HG03108 (cell line): ENCODE measurements at regions not wholly inside any gene's neighbourhood (a gene's known extent, or its start where the extent isn't known, plus 50 kb on each side); places are given as distances from the start of the nearest gene placed in this dataset.
"Not testable (repeated sequence)": the region's sequence is repeated elsewhere in the genome, so short reads cannot be mapped to it uniquely, and the experiment has no call there.

Source experiments
- ATAC-seq: cut with Tn5 transposase; IDR thresholded peaks from one replicate; pipeline ENCODE4 v1.9.1; 2021; ENCODE audit warnings: moderate library complexity; ENCODE audit not compliant: unreplicated experiment

DNA sequence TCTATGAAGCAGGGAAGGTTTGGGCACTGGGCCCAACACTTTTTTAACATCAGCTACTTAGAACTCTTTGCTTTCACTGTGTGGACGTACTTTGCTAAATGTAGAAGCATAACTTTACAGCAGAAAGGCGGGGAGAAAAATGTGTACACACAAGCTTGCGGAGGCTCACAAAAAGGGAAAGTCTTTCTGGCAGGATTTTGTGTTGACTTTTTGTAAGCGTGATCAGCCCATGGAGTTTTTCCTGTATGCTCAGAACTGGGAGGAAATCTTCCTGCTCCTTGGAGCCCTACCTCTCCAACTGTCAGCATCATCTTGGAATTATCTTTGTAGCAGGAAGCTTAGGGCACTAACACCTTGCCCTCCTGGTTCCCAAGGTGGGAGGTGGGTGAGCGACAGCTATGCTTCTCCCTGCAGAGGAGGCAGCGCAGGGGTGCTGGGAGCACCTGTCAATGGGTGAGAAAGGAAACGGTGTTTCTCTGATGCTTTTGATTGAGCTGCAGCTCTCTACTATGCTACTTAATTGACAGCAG is 321.9 kb downstream of the GADD45G start:
- no peak for ATAC-seq

DNA sequence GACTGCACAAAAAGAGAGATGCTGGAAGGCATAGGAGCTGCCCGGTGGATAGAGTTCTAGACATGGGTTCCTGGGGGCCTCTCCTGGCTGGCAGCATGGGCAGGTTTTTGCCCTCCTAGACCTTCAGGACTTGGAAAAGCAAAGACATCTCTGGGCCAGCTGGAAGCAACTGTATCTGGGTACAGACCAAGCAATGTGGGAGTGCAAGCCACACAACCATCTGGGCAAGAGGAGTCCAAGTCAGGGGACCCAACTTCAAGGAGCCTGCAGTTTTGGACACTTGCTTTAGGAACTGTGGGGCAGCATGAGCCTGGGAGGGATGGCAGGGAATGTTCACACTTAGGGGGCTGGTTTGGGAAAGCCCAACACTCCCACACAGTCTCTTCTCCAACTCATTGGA is 323.3 kb downstream of the GADD45G start:
- no peak for ATAC-seq

DNA sequence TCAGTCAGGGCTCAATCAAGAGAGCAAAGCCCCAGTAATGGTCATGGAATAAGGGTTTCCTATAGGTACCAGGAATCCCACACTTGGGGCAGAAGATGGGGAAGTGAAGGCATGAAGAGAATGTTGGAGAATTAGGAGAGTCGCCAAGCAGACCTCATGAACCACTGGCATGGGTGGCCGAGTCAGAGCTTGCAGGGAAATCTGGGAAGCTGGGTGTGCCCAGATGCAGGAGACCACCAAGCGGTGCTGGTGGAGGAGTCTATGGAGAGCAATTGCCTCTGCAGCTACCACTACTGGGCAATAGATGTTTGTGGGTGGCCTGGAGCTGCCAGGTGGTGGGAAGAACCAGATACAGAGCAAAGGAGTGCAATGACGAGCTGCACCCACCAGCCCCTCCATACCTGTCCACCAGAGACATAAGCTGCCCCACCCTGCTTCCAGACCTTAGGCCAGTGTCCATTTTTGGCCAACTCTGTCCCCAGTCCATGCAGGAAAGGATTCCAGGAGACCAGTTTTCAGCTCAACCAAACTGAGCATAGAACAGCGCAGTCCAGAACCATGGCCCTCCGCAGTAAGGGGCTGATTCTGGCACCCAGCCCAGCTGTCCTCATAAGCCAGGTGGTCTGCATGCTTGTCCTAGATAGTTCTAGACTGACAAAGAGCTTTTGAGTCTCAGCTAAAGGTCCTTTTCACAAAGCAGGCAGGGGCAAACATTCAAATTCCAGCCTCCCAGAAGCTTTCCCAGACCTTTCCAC is 323.9 kb downstream of the GADD45G start:
- no peak for ATAC-seq

DNA sequence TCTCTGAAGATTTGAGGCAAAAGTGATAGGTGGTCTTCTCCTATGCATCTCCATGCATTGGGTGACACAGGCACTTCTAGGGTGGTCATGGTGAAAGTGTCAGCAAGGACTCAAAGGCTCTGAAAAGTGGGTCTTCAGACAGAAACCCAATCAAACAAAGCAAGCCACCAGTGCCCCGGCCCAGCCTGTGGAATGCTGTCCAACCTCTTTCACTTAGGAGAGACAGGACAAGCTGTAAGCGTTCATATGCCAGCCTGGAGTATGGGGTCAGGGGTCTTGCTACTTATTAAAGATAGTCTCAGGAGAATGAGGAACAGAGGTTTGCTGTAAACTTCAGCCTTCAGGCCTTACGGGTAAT is 324.5 kb downstream of the GADD45G start:
- no peak for ATAC-seq

DNA sequence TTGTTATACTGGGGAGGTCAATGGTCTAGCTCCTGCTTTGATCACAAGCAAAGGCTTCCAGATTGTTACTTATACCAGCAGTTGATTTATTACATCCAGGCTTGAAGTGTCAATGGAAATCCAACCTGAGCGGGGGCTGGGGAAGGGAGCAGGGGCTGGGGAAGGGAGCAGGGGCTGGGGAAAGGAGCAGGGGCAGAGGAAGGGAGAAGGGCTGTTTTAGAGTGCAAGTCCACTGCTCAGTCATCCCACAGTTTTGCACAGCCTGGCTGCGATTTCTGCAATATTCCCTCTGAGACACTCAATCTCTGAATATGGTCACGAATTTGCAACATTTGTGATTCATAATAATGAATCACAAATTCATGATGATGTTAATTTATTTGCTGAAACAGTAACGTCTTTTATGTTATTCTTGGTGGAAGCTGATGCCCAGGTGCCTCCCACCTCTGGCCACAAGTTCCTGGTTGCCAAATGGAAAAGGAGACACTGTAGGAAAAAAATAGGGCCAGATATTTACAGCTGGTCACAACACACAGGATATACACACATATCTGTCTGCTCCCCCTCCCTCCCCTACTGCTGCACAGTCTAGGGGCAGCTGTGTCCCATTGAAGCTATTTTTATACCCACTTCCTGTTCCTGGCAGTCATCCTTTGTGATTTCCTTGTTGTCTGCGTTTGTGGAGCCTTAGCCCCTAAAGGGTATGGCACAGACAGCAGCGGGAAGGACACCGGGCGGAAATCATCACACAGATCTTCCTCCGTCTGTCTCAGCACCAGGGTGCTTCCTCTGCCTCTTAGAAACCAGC is 325.1 kb downstream of the GADD45G start:
- no peak for ATAC-seq

DNA sequence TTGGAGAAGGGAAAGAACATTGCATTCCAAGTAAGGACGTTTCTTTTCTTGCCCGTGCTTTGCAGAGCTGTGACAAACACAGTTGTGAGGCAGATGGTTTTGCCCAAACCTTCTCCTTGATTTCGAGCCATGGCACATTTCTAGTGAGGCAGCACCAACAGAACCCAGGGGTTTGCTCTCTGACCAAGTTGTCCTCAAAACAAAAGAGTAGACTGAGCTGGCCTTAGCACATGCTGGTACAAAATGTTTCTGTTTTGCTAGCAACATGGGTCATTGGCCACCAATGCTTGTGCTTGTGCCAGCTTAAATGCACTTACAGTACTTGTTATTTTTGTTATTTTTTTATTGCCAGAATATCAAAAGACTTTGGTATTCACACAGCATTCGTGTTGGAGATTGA is 328.8 kb downstream of the GADD45G start:
- ATAC-seq: no peak

DNA sequence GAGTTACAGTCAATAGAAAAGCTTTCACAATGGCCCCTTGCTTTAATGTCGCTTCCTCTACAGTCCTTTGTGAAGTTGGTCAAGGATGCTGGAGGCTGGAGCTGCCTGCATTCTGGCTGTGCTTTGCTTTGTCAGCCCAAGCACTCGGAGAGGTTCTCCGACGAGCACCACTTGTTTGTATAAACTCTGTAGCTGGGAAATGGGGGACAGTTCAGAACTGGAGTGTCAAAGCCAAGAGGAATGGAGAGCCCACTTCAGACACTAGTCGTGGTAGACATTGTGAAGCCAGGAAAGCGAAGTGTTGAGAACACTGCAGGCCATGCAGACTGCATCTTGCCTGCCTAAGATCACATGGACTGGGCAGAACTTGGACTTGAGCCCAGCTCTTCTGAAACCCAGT is 330.3 kb downstream of the GADD45G start:
- no peak for ATAC-seq

DNA sequence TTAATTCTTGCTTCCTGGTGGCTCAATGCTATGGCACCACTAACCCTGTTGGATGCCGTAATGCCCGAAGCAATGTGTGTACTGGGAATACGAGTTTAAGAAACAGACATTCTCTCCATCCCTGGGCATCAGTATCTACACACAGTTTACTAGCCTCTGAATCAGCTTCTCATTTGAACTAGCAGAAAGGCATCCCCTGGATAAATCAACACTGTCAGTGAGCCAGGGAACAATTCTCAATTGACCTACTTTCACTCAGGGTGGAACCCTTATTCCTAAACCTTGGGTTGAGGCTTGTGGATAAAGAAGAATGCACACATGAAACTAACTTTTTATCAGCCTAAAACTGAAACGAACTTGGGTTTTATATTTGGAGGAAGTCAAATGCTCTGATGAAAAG is 331.0 kb downstream of the GADD45G start:
- ATAC-seq: no peak

DNA sequence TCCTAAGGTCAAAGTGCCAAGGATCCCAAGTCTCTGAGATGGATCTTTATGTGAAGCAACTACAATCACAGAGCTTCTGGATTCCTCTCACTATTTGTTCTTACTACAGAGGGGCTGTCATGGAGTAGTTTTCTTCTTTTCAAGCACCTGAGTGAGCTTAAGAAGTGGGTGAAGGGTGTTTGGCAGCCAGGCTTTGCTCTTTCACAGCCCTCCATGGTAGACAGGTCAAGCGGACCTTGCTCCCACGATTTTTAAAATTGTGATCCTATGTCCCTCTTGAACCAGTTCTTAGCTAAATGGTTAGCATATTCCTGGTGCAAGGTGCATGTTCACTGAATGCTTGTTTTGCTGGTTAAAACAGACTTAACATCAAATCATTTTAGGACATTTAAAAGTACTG is 332.2 kb downstream of the GADD45G start:
- ATAC-seq: no peak

DNA sequence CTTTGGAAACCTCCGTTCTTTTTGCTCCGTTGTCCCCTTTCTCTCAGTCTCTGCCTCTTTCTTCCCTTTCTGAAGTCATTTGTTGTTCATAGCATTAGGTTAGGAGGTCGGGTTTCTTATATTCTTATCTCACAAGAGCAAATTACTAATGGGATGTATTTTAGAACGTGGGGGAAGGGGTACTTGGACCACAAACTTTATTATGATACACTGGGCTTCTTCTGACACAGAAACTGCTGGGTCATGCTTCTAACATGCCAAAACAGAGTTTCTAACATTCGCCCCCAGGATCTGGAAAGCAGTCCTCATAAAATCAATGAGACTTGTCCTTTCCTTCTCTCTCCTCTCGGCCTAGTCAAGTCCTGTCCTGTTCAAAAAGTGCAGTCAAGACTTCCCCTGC is 334.4 kb downstream of the GADD45G start:
- no peak for ATAC-seq

DNA sequence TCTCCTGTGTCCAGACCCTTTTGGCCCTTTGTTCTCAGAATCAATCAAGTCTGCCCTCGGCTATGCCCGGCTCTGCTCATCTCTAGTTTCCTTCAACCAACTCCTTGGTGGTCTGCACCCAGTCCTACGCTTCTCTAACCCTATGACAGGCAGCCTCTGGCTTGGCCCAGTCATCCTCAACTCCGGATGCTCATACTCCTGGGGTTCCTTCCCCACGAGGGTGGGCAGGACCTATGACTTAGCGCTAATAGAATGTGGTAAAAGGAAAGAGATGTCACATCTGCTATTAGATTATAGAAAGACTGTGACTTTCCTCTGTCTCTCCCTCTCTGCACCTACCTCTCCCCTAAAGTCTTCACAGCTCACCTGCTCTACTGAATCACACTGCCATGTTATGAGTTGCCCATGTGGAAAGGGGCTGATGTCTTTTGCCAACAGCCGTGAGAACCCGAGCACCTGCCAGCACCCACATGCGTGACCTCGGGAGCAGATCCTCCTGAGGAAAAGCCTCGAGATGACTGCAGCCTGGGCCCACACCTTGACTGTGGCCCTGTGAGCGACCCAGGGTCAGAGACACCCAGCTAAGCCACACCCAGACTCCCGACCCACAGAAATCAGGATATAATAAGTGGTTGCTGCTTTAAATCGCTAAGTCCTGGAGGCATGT is 334.9 kb downstream of the GADD45G start:
- no peak for ATAC-seq

DNA sequence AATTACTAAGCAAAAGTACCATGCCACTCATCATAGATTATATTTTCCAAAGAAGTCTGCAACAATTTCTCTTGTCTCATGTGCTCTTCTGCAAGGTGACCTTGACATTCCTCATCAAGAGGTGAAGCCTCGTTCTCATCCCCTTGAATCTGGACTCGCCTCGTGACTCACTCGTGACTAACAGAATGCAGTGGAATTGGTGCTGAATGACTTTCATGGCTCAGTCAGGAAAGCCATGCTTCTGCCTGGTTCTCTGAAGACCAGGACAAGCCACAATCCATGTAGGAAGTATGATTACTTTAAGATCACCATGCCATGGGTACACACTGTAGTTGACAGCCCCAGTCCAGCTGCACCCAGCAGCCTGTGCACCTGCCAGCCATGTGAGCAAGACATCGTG is 335.8 kb downstream of the GADD45G start:
- ATAC-seq: no peak

DNA sequence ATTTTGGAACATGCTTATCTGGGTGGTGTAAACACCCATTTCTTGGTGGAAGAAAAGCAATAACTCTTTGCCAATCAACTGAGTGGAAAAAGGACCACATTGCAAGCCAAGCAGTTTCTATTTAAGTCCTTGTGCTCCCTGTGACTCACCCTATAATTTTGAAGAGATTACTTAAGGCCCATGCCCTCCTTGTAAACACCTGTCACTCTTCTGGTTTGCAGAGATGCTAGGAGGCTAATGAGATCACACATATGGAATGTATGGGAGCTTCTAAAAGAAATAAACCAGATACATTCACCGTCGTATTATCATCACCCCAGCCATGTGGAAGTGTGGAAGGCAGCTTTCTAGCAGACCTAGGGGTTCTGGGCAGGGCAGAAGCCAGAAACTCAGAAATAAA is 337.1 kb downstream of the GADD45G start:
- ATAC-seq: no peak

DNA sequence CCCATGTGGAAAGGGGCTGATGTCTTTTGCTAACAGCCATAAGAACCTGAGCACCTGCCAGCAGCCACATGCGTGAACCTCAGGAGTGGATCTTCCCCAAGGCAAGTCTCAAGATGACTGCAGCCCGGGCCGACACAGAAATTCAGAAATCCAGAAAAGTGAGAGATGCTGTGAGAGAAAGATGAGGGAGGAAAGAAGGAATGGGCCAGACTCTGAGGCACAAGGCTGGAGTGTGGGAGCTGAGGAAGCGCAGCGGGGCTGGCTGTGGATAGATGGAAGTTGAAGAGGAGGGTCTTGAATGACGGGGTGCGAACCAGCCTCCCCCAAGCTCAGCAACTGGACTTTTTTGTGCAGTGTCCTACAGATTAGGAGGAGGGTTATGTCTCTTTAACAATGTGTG is 337.8 kb downstream of the GADD45G start:
- no peak for ATAC-seq

DNA sequence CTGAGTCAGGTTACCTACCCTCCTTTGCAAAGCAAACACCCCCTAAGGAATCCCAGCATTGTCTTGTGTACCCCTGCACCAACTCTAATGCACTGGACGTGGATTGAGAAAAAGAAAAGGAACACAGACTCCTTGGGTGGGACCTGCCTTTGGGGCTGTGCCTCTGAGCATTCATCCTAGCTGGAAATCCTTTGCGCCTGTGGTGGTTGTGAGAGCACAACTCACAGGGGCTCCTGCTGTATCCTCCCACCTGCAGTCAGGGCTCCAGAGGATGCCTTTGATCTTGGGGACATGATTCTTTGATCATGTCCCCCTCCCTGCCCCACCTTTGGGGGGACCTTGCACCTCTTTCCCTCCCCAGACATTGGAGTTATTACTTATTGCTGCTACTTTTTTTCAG is 338.5 kb downstream of the GADD45G start:
- no peak for ATAC-seq

DNA sequence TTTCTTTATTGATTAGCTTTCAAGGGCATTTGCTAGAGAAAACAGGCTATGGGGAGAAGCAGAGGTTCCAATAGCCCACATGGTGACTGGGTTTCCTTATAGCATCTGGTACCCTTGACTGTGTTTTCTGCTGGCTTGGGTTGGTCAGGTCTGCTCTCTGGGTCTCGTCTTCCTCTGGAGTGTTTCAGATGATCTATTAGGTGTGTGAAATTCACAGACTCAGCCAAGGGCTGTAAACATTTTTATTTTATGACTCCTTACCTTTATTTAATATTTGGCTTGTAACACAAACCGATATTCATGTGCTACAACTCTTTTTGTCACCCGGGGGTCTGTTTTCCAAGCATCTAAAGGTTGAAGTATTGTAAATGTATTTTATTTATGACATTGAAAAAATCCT is 338.9 kb downstream of the GADD45G start:
- ATAC-seq: no peak

DNA sequence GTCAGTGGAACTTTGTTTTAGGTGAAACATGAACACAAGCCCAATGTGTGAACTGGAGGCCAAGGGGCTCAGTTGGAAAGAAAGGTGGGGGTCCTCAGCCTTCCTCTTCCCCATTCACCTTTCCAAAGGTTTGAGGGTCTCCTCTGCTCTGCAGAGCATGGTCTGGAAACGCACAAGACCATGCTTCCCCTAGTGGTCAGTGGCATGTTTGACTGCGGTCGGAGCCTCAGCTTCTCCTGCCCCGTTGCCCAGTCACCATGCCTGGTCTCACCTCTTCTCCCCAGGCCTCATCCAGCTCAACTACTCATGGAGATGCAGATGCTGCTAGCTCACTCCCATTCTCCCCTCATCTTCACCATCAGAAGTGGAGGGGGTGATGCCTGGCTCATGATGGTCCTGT is 340.3 kb downstream of the GADD45G start:
- no peak for ATAC-seq

DNA sequence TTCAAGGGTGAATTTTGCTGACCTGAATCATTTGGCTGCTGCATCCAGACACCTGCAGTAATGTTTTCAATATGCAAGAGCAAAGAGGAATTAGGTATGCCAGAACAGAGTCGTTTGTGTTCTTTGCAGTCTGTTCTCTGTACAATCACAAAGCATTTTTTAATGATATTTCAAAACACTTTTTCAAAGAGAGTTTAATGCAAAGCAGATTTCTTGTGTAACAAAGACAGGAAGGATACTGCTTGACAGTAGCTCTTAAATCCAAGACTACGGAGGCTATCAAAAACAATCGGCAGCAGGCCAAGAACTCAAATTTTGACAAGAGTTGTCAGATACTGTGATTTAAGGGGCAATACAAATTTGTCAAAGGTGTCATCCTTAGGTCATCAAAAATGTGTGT is 341.9 kb downstream of the GADD45G start:
- no peak for ATAC-seq

DNA sequence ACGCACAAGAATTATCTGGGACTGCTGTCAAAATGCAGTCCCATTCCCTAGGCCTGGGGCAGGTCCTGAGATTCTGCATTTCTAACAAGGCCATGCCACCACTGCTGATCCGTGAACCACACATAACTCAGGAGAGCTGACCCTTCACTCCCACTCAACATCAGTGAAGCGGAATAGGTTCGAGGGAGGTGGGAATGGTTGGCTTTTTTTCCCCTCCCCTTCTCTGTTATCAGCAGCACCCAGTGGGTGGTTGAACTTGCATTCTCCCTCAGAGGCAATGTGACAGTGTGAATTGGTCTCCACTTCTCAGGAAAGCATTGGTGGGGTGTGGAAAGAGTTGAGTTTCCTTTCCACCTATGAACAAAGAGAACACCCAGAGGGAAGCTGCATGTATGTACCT is 344.3 kb downstream of the GADD45G start:
- no peak for ATAC-seq

DNA sequence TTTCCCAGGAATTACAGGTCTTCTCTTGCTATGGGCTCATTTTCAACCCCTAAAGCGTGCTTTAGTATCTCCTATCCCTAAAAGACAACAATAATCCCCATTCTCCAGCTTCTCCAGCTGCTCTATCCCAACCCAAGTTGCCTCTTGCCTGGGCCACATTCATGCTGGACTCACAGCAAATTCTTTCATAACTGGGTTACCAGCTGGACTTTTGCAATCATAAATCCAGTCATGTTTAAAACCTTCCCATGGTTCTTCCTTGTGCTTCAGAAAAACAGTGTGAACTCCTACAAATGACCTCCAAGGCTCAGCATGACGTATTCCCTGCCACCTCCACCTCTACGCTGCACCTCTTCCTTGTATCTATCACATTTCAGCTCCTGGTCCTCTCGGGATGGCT is 346.9 kb downstream of the GADD45G start:
- no peak for ATAC-seq

DNA sequence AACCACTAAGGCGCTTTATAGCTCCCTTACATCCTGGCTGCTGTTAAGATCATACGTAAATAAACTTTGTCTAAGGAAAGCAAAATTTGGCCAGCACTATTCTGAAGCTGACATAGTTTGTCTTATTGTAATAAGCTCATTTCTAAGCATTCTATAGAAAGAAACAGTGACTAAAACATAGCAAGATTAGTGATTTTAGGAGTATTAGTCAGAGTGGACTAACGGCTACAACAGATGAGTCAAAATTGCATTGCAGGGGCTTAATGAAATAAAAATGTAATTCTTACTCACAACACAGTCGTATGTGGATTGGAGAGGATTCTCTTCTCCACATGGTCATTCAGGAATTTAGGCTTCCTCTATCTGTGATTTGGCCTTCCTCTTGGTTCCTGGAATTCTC is 347.6 kb downstream of the GADD45G start:
- ATAC-seq: no peak

DNA sequence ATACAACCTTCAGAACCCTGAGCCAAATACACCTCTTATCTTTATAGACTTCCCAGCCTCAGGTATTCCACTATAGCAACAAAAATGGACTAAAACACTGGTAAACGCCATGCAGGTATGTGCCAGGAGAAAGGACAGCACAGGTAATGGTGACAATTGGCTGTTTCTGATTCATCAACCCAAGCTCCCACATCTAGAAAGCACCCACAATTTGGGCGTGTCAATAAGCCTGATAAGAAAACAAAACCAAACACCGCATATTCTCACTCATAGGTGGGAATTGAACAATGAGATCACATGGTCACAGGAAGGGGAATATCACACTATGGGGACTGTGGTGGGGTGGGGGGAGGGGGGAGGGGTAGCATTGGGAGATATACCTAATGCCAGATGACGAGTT is 348.5 kb downstream of the GADD45G start:
- ATAC-seq: not testable (repeated sequence)
